ENCODE measurements at regions not wholly inside any gene's neighbourhood (a gene's known extent, or its start where the extent isn't known, plus 50 kb on each side); places are given as distances from the start of the nearest gene placed in this dataset.
A peak's percentile ranks its signal among the peaks of the same experiment; 100 is the strongest.

GRCh38 chr7:88599528-88599927, 160.0 kb upstream of the ZNF804B start:
- Histone ChIP-seq H3F3A (replicated peaks; ENCODE audit: low read depth) (no peaks in the 10 kb centered on the region), H3K4me2 (no peak overlapping the region), H2AFZ (no peak overlapping the region), H3K4me1 (ENCODE audit: insufficient read depth) (no peaks in the 10 kb centered on the region), H4K20me1 (replicated peaks; ENCODE audit: insufficient read depth) (no peaks in the 10 kb centered on the region), H3K27ac (ENCODE audit: low read depth) (no peak overlapping the region), H3K4me3 (no peak overlapping the region), H3K79me2 (replicated peaks; ENCODE audit: insufficient read depth) (no peaks in the 10 kb centered on the region), H3K36me3 (ENCODE audit: insufficient read depth) (no peaks in the 10 kb centered on the region), H3K9me2 (ENCODE audit: insufficient read depth) (no peaks in the 10 kb centered on the region), H3K27me3 (ENCODE audit: insufficient read depth) (no peaks in the 10 kb centered on the region)
- DNase-seq (ENCODE audit: low spot score) (peak; percentile 15), ATAC-seq (peak; percentile 40)
- H3K4me1 Mint-ChIP-seq = peaks cover 26% of the 10 kb centered on the region
- H3K36me3 Mint-ChIP-seq (ENCODE audit: low read depth) = no peaks in the 10 kb centered on the region
- H3K27me3 Mint-ChIP-seq (ENCODE audit: insufficient read depth, low read depth, poor library complexity) = no peaks in the 10 kb centered on the region
- no peak overlapping the region; the same call in 1 of the 2 replicates for H3K27ac Mint-ChIP-seq
- TF ChIP-seq NANOG (IDR thresholded peaks at IDR 0.05; ENCODE audit: borderline replicate concordance) (no peak), EZH2 (IDR thresholded peaks at IDR 0.05; ENCODE audit: low read depth, unreplicated experiment) (no peak)
- no peaks in the 10 kb centered on the region; the same call in 2 of the 3 replicates for H3K9me3 Mint-ChIP-seq
- no peak overlapping the region for H3K4me3 Mint-ChIP-seq

- Histone ChIP-seq H3K4me1 (ENCODE audit: insufficient read depth) (no peaks in the 10 kb centered on the region), H3K36me3 (ENCODE audit: insufficient read depth) (no peaks in the 10 kb centered on the region; the same call in 1 of the 2 replicates), H3K79me2 (replicated peaks; ENCODE audit: insufficient read depth) (no peaks in the 10 kb centered on the region), H3K4me2 (no peak overlapping the region), H3K27ac (ENCODE audit: low read depth) (no peak overlapping the region), H4K20me1 (replicated peaks; ENCODE audit: insufficient read depth) (no peaks in the 10 kb centered on the region), H3F3A (replicated peaks; ENCODE audit: low read depth) (no peaks in the 10 kb centered on the region), H3K4me3 (no peak overlapping the region), H3K27me3 (ENCODE audit: insufficient read depth) (no peaks in the 10 kb centered on the region), H3K9me2 (ENCODE audit: insufficient read depth) (no peaks in the 10 kb centered on the region), H2AFZ (no peak overlapping the region)
- Mint-ChIP-seq H3K4me3 (no peak overlapping the region), H3K4me1 (peaks cover 16% of the 10 kb centered on the region), H3K9me3 (no peaks in the 10 kb centered on the region; the same call in 2 of the 3 replicates), H3K27me3 (ENCODE audit: insufficient read depth, low read depth, poor library complexity) (no peaks in the 10 kb centered on the region), H3K27ac (no peak overlapping the region), H3K36me3 (ENCODE audit: low read depth) (no peaks in the 10 kb centered on the region)
- DNase-seq (ENCODE audit: low spot score) = no peak
- no peak for ATAC-seq
- TF ChIP-seq EZH2phosphoT487 (IDR thresholded peaks at IDR 0.05; ENCODE audit: unreplicated experiment) (no peak), ZNF462 (CRISPR knock-in tag; IDR thresholded peaks at IDR 0.05) (no peak), NANOG (IDR thresholded peaks at IDR 0.05; ENCODE audit: borderline replicate concordance) (no peak), EZH2 (IDR thresholded peaks at IDR 0.05; ENCODE audit: low read depth, unreplicated experiment) (no peak), REST (IDR thresholded peaks at IDR 0.05; ENCODE audit: unreplicated experiment) (no peak), ZNF114 (CRISPR knock-in tag; IDR thresholded peaks at IDR 0.05) (no peak), POLR2AphosphoS5 (IDR thresholded peaks at IDR 0.05; ENCODE audit: low read depth) (no peak), CTCF (conservative IDR thresholded peaks at IDR 0.05; ENCODE audit: low read depth in 2 of 2) (no peak), ETS1 (IDR thresholded peaks at IDR 0.05) (no peak)
These were observed 161.5 kb upstream of the ZNF804B start for GRCh38 chr7:88597941-88598425.
